Epidermal melanocyte (primary cell): ENCODE measurements at regions not wholly inside any gene's neighbourhood (a gene's known extent, or its start where the extent isn't known, plus 50 kb on each side); places are given as distances from the start of the nearest gene placed in this dataset.

ENCODE experiments used
- DNase-seq: peaks from one replicate; pipeline ENCODE4 v3.0.0; 2011; ENCODE audit warnings: low spot score; ENCODE audit not compliant: insufficient read length

DNA sequence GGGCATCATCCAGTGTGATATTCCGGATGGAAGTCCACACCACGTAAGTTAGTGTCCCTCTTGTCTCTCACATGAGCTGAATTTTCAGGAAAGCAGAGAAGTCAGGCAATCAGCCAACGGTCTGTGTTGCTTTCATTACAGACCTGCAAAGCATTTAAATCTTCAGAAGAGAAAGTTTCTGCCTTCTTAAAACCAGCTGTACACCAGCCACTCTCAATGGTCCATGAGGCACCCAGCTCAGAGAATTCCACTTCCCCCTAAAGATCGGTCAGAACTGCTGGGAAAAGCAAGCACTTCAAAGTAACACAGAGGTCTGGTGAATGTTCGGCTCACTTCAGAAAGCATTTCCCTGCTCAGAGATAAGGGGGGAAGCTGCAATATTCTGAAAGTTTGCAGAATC is 903.7 kb downstream of the EPHA3 start:
- no peak for DNase-seq

DNA sequence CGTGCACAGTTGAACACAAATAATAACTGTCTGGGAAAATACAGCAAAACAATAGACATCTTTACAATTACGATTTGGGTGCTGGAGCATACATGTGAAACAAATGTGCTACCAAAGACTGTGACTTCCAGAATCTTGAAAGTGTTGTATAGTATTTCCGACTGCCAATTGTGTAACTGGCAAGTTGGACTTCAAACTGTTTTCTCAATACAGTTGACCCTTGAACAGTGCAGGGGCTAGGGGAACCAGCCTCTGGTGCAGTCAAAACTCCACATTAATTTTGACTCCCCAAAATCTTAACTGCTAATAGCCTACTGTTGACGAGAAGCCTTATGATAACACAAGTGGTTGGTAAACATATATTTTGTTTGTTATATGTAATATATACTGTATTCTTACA is 904.2 kb downstream of the EPHA3 start:
- DNase-seq, result no peak

DNA sequence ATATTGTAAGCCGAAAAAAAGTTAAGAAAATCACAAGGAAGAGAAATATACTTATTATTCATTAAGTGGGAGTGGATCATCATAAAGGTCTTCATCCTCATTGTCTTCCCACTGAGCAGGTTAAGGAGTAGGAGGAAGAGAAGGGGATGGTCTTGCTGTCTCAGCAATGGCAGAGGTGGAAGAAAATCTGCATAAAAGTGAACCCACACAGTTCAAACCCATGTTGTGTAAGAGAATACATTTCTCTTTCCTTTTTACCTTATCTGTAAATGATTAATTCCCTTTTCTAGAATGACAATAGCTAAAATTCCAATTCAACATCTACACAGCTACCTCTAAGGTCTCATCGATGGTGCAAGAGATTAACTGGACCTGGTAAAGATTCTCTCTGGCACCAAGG is 904.6 kb downstream of the EPHA3 start:
- DNase-seq, result no peak

DNA sequence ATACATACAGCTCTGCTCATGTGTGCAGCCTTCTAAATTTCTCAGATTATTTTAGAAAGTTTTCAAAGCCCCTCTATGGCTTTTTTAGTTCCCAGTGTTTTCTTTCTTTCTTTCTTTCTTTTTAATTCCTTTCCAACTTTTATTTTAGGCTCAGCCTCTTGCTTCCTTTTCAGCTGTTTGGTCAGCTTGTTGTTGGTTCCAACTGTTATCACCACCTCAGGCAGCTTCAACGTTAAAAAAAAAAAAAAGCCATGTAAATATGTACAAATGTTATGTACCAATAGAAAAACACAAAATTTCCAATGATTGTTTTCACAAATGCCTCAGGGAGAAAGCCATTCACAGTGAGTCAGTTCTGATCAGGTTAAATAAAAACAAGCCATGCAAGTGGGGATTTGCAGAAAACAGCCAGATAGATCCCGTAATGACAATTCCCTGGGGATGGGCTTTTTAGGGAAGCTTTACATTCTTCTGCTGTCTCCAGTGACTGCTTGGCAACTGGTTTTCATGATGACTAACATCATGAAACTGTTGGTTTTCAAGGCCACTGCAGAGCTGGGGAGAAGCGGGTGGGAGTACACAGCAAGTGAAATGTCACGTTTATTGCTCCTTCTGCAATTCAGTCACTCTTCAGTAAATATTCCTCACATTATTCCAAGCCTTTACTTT is 908.4 kb downstream of the EPHA3 start:
- peak; percentile 25 for DNase-seq

DNA sequence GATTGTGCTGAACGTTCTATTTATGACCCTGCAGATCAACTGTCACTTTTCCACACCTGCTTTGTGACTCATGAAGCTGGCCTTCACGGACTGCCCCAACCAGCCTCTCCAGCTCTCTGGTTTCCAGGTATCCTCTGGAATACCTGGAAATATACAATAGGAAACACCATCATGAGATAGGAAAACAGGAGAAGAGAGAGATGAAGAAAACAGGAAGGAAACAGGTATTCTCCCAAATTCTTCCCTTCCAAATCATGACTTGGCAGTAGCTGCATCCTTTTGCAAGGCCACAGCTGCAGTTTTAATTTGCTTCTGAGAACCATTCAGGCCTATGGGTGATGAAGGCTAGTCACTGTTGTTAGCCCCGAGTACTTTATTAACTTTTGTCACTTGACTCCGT is 909.1 kb downstream of the EPHA3 start:
- DNase-seq, result no peak

DNA sequence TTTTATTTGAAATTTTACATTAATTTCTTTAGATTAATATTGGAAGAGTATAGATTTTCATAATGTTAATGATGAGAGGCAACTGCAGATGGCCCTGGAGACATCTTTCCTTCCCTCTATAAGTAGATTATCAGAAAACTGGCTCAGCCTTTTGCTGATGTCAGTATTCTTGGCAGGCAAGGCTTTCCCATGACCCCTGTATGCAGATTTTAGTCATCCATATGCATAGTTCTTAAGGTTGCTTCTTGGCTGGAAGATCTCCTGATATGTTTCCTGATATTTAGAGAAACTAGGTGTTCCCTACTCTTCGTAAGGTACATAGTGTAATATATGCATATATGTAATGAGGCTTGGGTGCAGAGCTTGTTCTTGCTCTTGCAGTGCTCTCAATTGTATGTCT is 911.4 kb downstream of the EPHA3 start:
- no peak for DNase-seq

DNA sequence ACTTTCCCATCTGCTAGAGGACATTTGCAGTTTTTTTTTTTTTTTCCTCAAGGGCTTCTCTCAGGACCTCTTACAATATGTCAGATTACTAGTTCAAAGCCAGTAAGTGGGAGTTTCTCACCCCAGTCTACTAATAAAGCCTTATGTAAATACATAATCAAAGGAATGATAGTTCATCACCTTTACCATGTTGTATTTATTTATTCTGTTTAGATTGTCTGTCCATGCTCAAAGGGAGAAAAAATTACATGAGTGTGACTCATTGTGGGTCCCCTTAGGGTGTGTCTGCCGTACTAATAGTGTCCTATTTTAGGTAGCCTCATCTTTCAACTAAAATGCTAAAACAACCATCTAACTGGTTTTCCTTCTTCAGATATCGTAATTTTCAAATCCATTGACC is 917.6 kb downstream of the EPHA3 start:
- DNase-seq, result no peak

DNA sequence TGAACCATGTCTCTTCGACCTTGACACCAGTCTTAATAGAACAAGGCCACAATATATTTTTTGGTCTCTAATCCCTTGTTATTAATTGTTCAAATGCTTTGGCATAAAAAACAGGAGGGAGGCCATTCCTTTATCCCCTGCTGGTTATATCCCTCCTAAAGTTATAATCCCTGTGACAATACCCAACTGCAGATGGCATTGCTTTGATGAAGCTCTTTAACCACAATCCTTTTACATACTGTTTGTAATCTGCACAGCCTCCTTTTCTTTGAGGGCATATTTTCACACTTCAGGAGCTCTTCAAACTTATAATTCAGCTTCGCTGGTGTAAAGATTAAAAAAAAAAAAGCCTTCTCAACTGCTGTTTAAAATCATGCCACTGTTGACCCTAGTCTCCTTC is 919.0 kb downstream of the EPHA3 start:
- no peak for DNase-seq

DNA sequence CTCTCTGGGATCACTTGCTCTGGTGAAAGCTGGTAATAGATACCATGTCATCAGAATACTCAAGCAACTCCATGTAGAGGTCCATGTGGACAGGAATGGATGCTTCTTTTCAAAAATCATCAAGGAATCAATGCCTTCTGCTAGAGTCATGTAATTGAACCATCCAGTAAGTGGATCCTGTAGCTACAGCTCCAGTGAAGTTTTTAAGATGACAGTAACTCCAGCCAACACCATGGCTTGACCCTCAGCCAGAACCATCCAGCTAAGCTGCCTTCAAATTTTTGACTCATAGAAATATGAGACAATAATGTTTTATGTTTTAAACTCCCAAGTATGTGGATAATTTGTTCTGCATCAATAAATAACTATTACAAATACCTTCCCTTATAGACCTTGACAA is 923.7 kb downstream of the EPHA3 start:
- DNase-seq, result no peak

DNA sequence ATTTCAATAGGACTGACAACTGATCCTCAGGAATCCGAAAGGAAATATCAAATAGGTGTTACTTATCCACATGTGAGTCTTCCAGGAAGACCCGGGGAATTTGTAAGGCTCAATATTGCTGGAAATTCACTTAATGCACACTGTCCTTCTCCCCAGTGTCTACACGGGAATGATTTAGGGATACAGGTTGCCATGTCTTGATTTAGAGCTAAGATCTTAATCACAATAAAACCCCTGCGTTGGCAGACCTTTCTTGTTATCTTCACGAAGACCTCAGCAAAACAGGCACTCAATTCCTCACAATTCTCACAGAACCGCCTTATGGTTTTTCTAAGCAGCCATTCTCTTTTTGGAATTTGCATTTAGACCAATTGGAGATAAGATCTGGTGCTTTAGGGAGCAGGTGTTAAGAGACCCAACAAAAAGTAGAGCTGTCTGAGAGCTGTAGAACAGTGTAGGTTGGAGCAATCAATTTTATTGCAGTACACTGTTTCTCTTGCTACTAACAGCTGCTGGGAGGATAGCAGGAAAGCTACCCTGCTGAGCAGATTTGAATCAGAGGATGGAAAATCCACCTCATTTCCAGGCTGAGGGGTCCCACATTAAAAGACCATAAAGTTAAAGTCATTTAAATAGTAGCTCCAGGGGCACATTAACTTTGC is 925.7 kb downstream of the EPHA3 start:
- DNase-seq, result no peak

DNA sequence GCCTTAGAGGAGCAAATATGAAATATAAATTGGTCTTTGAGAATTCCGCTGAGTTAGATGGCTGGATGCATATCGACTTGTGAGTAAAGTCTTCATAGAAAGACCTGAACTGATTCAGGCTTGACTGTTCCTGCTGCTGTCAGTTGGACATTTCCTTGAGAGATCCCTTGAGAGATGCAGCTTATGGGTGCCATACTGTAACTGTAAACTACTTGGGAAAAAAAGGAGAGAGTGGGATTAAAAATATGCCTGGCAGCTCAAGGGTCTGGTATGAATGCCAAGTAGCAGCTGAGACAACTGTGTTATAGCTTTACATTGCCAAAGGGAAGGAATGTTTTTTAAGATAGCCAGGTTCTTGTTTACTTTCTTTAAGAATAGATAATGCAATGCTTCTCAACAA is 926.6 kb downstream of the EPHA3 start:
- no peak for DNase-seq

DNA sequence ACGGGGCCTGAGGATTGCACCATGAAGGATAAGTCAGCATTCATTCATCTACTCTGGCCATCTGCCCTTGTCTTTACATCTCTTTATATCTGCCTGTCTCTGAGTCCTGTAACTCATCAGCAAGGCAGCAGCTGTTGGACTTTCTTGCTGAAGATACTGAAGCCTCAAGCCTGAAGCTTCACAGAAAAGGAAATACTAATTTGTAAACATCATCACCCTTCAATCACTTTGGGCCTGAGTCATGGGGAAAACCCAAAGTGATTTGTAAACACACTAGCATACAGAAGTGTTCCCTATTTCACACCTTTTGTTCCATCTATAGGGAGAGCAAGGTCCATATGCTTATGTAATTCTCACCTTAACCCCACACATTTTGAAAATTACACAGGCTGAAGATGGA is 928.2 kb downstream of the EPHA3 start:
- no peak for DNase-seq

DNA sequence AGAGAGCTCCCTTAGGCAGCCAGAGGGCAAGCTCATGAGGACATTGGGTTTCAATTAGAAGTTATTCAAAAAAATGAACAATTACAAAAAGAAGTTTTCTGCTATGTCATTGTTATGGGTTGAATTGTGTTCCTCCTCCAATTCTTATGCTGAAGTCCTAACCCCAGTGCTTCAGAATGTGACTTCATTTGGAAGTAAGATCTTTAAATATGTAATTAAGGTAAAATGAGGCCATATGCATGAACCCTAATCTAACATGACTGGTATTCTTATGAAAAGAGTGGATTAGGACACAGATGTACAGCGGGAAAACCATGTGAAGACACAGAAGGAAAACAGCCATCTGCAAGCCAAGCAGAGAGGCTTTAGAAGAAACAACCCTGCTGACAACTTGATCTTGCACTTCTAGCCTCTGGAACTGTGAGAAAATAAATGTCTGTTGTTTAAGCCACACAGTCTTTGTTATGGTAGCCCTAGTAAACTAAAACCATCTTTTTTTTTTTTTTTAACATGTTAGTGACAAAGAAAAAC is 929.6 kb downstream of the EPHA3 start:
- DNase-seq, result no peak

DNA sequence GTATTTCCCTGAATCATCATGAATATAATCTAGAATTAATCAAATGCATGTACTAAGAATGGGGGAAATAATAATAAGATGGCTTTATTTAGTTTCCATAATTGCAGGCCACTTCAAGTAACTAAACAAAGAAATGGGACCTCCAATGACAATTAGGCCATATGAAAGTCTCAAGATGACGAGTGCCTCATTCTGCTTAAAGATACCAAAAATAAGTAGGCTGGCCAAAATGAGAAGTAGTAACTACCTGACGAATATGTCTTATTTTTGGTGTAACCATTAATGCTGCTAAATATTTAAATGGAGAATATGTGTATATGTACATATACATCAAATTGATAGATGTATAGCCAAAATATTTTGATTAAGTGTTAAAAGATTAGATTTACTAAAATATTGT is 932.6 kb downstream of the EPHA3 start:
- DNase-seq, result no peak

DNA sequence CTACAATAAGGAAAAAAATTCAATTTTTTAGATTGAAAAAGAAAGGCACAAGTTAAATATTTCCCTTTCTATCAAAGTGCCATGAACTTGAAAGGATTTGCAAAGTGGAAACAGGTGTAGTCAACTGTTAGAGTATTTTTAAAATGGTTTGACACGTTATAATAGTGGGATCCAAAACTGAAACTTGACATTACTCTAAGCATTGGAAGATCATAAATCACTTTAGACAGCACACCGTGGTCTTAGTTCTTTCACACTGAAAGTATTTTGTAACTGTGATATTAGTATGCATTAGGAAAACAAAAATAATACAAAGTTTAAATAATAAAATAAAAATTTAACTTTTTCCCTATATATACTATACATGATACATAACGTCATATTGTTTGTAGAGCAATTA is 933.1 kb downstream of the EPHA3 start:
- DNase-seq, result no peak

DNA sequence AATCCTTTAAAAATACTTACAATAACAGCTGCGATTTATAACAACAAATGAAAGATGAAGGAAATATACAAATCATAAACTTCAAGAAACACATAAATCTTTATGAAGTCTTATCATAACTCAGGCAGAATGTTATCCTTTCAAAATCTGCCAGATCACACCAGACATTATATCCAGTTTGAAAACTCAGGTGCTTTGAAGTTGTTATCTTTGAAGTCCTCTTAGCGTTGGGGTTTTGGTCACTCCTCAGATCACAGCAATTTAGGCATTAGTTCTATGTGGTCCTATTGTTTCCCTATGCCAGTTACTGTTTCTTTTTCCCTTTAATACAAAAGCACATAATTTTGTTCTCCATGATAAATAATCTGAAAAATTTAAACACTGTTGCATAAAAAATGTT is 934.6 kb downstream of the EPHA3 start:
- no peak for DNase-seq

DNA sequence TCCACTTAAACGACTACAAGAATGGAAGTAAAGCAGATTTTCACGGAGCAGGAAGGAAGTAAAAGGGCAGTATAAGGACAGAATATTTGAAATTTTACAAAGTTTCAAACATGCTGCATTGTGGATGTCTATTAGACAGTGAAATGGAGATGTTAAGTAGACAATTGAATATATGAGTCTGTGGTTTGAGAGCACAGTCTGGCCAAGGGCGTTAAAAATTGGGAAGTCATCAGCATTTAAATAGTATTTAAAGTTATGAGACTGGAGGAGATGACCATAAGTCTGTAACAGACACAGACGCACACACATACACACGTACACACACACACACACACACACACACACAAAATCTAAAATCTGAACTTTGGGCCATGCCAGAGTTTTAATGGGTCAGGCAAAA is 935.9 kb downstream of the EPHA3 start:
- DNase-seq, result no peak

DNA sequence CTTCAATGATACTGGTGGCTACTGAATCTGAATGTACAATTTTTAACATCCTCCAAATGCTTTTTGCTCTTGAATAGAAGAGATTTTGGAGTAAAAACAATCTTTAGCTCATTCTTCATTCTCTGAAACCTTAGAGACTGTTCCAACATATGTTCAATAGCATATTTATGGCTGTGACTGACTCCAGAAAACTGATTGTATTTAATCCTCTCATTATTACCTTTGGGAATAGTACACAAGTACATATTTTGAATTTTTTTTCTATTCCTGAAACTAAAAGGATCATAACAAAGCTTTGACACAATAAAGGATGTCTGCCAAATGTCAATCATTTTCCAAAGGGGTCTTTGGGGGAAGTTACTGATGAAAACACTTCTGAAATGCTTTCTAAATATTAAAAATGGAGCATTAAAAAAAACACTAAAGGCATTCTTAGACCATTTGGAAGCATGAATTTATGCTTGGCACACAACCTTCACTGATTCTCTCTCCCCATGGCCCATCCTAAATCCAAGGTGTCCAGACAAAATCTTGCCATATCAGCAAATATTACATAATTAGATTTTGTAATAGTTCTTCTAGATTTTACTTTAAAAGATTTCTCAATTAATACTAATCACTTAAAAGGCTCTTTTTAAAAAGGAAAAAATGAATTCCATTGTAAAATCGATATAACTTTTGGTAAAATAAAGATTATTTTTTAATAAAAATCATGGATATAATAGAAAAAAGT is 936.8 kb downstream of the EPHA3 start:
- DNase-seq, result no peak

DNA sequence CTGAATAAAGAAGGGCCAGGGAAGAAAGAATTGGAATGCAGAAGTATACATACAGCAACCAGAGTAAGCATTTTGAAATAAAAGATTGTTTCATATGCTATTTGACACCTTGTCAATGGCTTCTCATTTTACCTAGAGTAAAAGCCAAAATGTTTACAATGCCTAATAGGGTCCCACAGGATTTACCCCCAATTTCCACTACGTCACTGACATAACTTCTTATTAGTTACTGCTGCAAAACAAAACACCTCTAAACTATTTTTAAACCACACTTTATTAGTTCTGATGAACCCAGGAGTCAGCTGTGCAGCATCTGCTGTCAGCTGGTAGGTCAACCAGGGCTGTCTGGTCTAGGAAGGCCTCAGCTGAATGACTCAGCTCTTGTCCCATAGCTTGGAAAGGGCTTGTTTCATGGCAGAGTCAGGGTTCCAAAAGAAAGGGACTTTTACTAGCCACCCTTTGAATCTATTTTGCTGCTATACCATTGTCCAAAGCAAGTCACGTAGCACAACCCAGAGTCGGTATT is 945.1 kb downstream of the EPHA3 start:
- DNase-seq, result no peak

DNA sequence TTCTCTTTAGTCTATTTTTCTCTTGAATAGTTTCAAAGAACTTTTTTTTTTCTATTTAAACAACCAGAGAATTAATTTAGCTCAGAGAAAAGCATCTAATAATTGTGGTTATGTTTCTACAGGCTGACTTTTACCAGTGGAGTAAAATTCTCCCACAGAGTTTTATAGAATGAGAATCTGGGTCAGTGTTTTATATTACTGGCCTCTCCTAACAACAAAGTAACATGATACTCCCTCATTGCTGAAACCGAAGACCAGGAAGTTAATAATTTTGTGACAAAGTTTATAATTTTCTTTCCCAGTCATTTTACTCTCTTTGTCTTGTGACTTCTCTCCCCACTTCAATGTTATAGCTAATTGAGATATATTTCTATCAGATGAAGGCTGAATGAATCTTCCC is 946.9 kb downstream of the EPHA3 start:
- DNase-seq, result no peak

DNA sequence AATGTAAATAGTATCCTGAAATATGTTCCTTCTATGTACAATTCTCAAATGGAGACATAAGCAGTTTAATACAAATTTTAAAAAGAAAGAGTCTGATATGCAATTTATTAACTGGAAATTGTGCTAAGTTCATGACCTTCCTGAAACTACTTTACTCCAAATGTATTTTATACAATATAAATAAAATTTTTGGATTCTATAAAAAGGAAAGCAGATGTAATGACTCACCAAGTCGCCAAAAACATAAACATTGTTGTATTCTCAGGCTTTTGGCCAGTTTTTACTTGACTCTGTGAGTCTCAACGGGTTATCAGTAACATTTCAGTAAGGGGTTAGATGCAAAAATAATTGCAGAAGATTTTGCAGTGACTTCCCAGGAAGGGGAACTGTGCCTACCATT is 948.2 kb downstream of the EPHA3 start:
- no peak for DNase-seq

DNA sequence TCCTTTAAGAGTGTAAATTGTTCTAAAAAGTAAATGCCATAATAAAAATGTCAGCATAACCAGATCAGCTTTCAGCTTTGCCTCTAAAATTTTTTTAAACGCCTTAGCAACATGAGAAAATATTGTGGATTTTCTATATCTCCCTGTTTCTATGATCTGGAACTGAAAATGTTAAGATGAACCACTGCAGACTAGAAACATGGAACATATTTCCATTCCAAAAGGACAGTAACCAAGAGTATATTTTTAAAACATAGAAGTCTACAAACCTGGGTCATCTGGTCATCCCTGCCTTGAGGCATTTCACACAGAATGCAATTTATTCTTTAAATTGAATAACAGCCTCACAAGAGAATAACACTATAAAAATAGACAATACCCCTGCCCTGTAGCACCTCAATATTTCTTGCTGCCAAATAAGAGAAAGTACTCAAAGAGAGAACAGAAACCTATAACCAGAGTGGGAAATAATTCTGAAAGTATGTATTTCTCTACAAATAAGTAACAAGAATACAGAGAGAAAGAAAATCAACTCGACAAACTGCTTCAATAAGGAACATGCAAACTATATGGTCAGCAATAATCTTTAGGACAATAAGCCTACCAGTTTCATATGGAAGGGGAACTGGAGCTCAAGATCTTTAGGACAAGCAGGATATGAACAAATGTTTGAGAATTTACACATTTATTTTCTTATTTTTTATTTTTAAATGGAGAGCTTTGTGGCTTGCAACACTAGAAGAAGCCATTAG is 949.0 kb downstream of the EPHA3 start:
- no peak for DNase-seq
